Endothelial cell (in vitro differentiated cells): ENCODE measurements at regions not wholly inside any gene's neighbourhood (a gene's known extent, or its start where the extent isn't known, plus 50 kb on each side); places are given as distances from the start of the nearest gene placed in this dataset.

ENCODE experiments used
- DNase-seq: peaks from one replicate; pipeline ENCODE4 v3.0.0; 2021; ENCODE audit warnings: low spot score
- H3K27ac Mint-ChIP-seq: one replicate; pipeline ENCODE4 v1.8.0; 2021; ENCODE audit warnings: mixed read lengths, inconsistent platforms; ENCODE audit not compliant: unreplicated experiment
- H3K27me3 Mint-ChIP-seq: one replicate; pipeline ENCODE4 v1.8.0; 2021; ENCODE audit warnings: mild to moderate bottlenecking, moderate library complexity, mixed read lengths, inconsistent platforms; ENCODE audit not compliant: unreplicated experiment
- H3K36me3 Mint-ChIP-seq: one replicate; pipeline ENCODE4 v1.8.0; 2021; ENCODE audit warnings: mild to moderate bottlenecking, low read depth, mixed read lengths, inconsistent platforms; ENCODE audit not compliant: unreplicated experiment
- H3K4me1 Mint-ChIP-seq: one replicate; pipeline ENCODE4 v1.8.0; 2021; ENCODE audit warnings: mild to moderate bottlenecking, mixed read lengths, inconsistent platforms; ENCODE audit not compliant: unreplicated experiment
- H3K4me3 Mint-ChIP-seq: one replicate; pipeline ENCODE4 v1.8.0; 2021; ENCODE audit warnings: mild to moderate bottlenecking, mixed read lengths, inconsistent platforms; ENCODE audit not compliant: unreplicated experiment
- H3K9me3 Mint-ChIP-seq: one replicate; pipeline ENCODE4 v1.8.0; 2021; ENCODE audit warnings: mixed read lengths, inconsistent platforms; ENCODE audit not compliant: unreplicated experiment
- TF ChIP-seq, protein P1 (sequence below): fragments of 200-600 bp; sonication (generic); IDR thresholded peaks from one replicate; pipeline ENCODE4 v1.5.0; 2021; ENCODE audit warnings: antibody characterized with exemption; ENCODE audit not compliant: unreplicated experiment

DNA sequence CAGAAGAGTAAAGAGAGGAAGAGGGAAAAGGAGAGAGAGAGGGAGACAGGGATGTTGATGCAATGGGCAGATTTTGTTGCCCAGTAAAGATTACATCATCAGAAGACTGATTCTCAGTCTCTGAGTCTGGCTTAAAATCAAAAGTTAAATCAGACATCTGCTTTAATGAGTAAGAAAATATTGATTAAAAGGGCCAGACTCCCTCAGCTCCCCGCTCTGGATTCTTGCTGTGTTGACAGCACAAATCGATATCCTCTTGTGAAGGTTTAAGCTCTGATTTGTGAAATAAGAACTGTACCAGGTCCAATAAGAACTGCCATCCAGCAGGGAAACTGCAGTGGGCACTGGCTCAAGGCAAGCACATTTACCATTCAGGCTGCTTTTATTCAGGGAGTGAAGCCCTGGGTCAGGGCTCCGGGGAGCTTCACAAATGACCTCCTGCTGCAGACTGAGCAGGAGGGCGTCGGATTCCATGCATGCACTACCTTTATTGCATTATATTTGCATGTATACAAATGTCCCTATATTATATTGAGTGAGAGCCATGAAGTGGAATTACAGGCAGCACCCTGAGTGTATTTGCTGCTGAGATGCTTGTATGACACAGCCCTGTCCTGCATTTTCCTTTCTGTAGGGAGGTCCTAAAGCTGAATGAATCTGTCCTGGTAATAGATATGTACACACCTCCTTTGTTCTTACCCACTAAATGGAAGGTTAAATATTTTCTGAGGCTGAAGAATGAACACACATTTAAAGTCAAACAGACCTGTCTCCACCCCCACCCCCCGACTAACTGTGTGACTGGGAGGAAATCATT is 401.5 kb downstream of the REEP3 start:
- Mint-ChIP-seq H3K9me3 (no peaks in the 10 kb centered on the region), H3K4me1 (peaks cover 17% of the 10 kb centered on the region), H3K4me3 (no peak overlapping the region), H3K27me3 (peaks cover 8% of the 10 kb centered on the region), H3K36me3 (no peaks in the 10 kb centered on the region), H3K27ac (no peak overlapping the region)
- TF ChIP-seq, protein P1, sequence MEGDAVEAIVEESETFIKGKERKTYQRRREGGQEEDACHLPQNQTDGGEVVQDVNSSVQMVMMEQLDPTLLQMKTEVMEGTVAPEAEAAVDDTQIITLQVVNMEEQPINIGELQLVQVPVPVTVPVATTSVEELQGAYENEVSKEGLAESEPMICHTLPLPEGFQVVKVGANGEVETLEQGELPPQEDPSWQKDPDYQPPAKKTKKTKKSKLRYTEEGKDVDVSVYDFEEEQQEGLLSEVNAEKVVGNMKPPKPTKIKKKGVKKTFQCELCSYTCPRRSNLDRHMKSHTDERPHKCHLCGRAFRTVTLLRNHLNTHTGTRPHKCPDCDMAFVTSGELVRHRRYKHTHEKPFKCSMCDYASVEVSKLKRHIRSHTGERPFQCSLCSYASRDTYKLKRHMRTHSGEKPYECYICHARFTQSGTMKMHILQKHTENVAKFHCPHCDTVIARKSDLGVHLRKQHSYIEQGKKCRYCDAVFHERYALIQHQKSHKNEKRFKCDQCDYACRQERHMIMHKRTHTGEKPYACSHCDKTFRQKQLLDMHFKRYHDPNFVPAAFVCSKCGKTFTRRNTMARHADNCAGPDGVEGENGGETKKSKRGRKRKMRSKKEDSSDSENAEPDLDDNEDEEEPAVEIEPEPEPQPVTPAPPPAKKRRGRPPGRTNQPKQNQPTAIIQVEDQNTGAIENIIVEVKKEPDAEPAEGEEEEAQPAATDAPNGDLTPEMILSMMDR: no peak
- DNase-seq: no peak

DNA sequence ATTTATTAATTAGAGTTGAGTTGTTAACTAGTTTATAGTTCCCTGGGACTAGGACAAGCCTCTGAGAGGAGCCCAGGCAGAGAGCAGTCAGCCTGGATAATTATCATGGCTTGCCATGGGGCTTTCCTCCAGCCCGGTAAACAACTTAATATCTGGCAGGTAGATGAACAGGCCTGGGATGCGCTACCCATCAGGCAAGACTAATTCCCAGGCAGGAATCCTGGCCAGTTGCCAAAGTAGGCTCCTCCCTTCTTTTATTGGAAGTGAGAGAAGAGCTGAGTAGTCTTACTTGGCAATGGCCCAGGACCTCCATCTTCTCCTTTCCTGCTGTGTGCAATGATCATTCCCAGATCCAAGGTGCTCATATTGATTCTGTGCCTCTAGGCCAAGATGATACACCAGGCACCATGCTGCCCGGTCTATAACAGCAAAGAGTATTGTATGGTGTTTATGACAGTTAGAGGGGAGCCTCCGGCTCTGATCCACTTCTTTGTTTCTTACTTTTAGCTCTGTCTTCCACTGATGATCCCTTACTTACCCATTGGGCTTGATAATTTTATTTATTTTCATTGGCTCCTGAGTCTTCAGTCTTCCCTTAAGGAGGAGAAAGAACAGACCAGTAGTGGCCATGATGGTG is 408.7 kb downstream of the REEP3 start:
- TF ChIP-seq, protein P1: no peak
- no peaks in the 10 kb centered on the region for H3K9me3 Mint-ChIP-seq
- H3K4me1 Mint-ChIP-seq: peaks cover 3% of the 10 kb centered on the region
- peaks cover 3% of the 10 kb centered on the region for H3K27me3 Mint-ChIP-seq
- H3K27ac Mint-ChIP-seq: no peak overlapping the region
- H3K36me3 Mint-ChIP-seq: no peaks in the 10 kb centered on the region
- DNase-seq: no peak
- H3K4me3 Mint-ChIP-seq: no peak overlapping the region

DNA sequence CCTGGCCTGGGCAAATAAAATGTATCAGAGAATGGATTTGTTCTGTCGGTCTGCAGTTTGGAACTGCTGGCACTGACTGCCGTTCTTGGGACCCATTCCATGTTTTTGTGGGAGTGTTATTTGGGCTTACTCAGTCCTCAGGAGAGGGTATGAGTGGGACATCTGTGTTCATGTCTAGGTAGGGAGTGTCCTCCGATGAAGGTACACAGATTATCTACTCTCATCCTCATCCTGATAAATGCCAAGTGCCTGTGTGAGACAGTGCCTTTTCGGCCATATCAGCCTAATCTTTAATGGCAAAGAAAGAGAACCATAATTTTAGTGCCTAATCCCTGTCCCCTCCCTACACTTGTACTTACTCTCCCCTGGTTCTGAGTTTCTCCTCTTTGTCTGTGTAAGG is 409.4 kb downstream of the REEP3 start:
- Mint-ChIP-seq H3K4me1 (peaks cover 3% of the 10 kb centered on the region), H3K4me3 (no peak overlapping the region), H3K27ac (no peak overlapping the region), H3K27me3 (peaks cover 3% of the 10 kb centered on the region), H3K9me3 (no peaks in the 10 kb centered on the region), H3K36me3 (no peaks in the 10 kb centered on the region)
- DNase-seq: no peak
- TF ChIP-seq, protein P1: no peak

DNA sequence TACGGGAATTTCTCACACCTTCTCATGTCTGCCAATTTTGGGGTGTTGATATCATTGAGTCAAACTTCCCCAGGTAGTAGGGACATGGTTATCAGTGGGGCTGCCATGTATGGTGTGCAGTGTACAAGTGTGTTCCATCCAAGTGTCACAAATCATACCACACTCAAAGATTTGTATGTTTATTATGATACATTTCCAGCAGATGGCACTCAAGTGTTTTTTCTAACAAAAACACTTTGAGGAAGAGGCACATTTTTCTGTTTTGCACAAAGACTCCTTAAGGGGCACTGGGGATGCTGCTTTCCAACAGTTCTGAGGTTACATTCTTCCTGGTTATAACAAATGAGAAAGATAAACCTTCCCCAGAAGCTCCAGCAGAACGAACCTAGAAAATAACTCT is 414.5 kb downstream of the REEP3 start:
- H3K36me3 Mint-ChIP-seq: no peaks in the 10 kb centered on the region
- no peak for DNase-seq
- H3K9me3 Mint-ChIP-seq: no peaks in the 10 kb centered on the region
- TF ChIP-seq, protein P1: no peak
- peaks cover 3% of the 10 kb centered on the region for H3K4me1 Mint-ChIP-seq
- H3K27ac Mint-ChIP-seq: no peak overlapping the region
- H3K4me3 Mint-ChIP-seq: no peak overlapping the region
- H3K27me3 Mint-ChIP-seq: peaks cover 3% of the 10 kb centered on the region
